GM12878 (cell line): ENCODE measurements at regions not wholly inside any gene's neighbourhood (a gene's known extent, or its start where the extent isn't known, plus 50 kb on each side); places are given as distances from the start of the nearest gene placed in this dataset.

Experiments used
- ATAC-seq: fragments of 200-7000 bp; cut with Tn5 transposase; 3 replicates; pipeline ENCODE4 v1.9.1; 2020; ENCODE audit warnings: mild to moderate bottlenecking, moderate library complexity
- BruUV-seq: library from RNA; stranded (reverse); fragments of 400-500 nt; replicated peaks from 2 replicates; lab custom pipeline; 2021; lab: Mats Ljungman, UMichigan
- CTCF ChIA-PET: fragments of 300-600 bp; sonication (Branson Sonifier 250); formaldehyde crosslinking; extraction: SDS; loops from one replicate; lab custom pipeline; 2021; ENCODE audit warnings: inconsistent platforms; lab: Yijun Ruan, JAX
- POLR2A ChIA-PET: fragments of 350-600 bp; formaldehyde crosslinking; extraction: SDS; loops from one replicate; lab custom pipeline; 2021; ENCODE audit warnings: inconsistent platforms; lab: Charles Lee
- RAD21 ChIA-PET: fragments of 300-600 bp; sonication (Branson Sonifier 250); formaldehyde crosslinking; loops from one replicate; lab custom pipeline; 2023; ENCODE audit warnings: antibody characterized with exemption; ENCODE audit not compliant: unreplicated experiment; lab: Charles Lee
- SMC1A ChIA-PET: fragments of 300-600 bp; sonication (Branson Sonifier 250); formaldehyde crosslinking; loops from one replicate; lab custom pipeline; 2023; ENCODE audit not compliant: unreplicated experiment, uncharacterized antibody; lab: Charles Lee
- DNase-seq: peaks from one replicate; pipeline ENCODE4 v3.0.0-alpha.2; 2011; ENCODE audit warnings: low read depth, low spot score
- FAIRE-seq: peaks from 3 replicates; lab custom pipeline; 2011; peaks lifted over from hg19 to GRCh38; lab: Jason Lieb, UNC
- H2AFZ ChIP-seq: 2 replicates; pipeline ENCODE4 v1.6.0; 2011; ENCODE audit warnings: low read depth, low read length, control low read depth; ENCODE audit not compliant: control insufficient read depth
- H3K27ac ChIP-seq: 2 replicates; pipeline ENCODE4 v1.5.1; 2011; ENCODE audit warnings: control low read depth; ENCODE audit not compliant: control insufficient read depth, insufficient read depth
- H3K27me3 ChIP-seq, 2 experiments: replicated peaks in 1 of 2; 2 replicates each; pipeline versions ENCODE4 v1.6.0 to v1.6.1; 2011; ENCODE audit warnings: low read length in 1 of 2; ENCODE audit not compliant: control insufficient read depth in 2 of 2, insufficient read depth in 2 of 2
- H3K36me3 ChIP-seq, 2 experiments: 2 replicates each; pipeline ENCODE4 v1.5.1; 2011; ENCODE audit warnings: low read length in 1 of 2; ENCODE audit not compliant: control insufficient read depth in 2 of 2, insufficient read depth in 2 of 2
- H3K4me1 ChIP-seq: 2 replicates; pipeline ENCODE4 v1.6.1; 2011; ENCODE audit warnings: mild to moderate bottlenecking, low read length, moderate library complexity, mixed read lengths; ENCODE audit not compliant: control insufficient read depth, insufficient read depth
- H3K4me2 ChIP-seq: 2 replicates; pipeline ENCODE4 v1.6.0; 2011; ENCODE audit warnings: control low read depth; ENCODE audit not compliant: control insufficient read depth, insufficient read depth
- H3K4me3 ChIP-seq: fragments of 200-600 bp; sonication (generic); 2 replicates; pipeline ENCODE4 v1.5.1; 2016
- H3K79me2 ChIP-seq: 2 replicates; pipeline ENCODE4 v1.6.0; 2011; ENCODE audit warnings: low read length; ENCODE audit not compliant: control insufficient read depth, insufficient read depth
- H3K9ac ChIP-seq: 2 replicates; pipeline ENCODE4 v1.8.0; 2011; ENCODE audit warnings: low read length, control low read depth, mixed read lengths; ENCODE audit not compliant: control insufficient read depth, insufficient read depth
- H3K9me3 ChIP-seq: replicated peaks from 3 replicates; pipeline ENCODE4 v1.5.1; 2011; ENCODE audit warnings: mild to moderate bottlenecking, low read length; ENCODE audit not compliant: control insufficient read depth, insufficient read depth
- H4K20me1 ChIP-seq: 2 replicates; pipeline ENCODE4 v1.6.0; 2011; ENCODE audit not compliant: control insufficient read depth, insufficient read depth
- BCL3 ChIP-seq: IDR thresholded peaks from 2 replicates; pipeline ENCODE4 v1.6.1; 2011; ENCODE audit warnings: borderline replicate concordance, low read depth, mild to moderate bottlenecking, moderate library complexity, low read length; ENCODE audit not compliant: insufficient read depth, poor library complexity, severe bottlenecking
- JUNB ChIP-seq: IDR thresholded peaks from 2 replicates; pipeline ENCODE4 v1.6.1; 2016; ENCODE audit warnings: antibody characterized with exemption, mild to moderate bottlenecking
- MTA2 ChIP-seq: fragments of 450-650 bp; IDR thresholded peaks from 2 replicates; pipeline ENCODE4 v1.6.1; 2016; ENCODE audit warnings: low read depth, mild to moderate bottlenecking, moderate library complexity
- MXI1 ChIP-seq: fragments of 150-350 bp; IDR thresholded peaks from 2 replicates; pipeline ENCODE4 v1.6.1; 2011; ENCODE audit warnings: low read depth, mild to moderate bottlenecking, inconsistent platforms, low read length, improper control_type of control experiment
- NRF1 ChIP-seq: conservative IDR thresholded peaks from 2 replicates; pipeline ENCODE4 v1.6.1; 2011; ENCODE audit warnings: mild to moderate bottlenecking, low read depth, low read length, improper control_type of control experiment
- PML ChIP-seq: IDR thresholded peaks from 2 replicates; pipeline ENCODE4 v1.6.1; 2012; ENCODE audit warnings: low read length, inconsistent platforms
- SKIL ChIP-seq: fragments of 450-650 bp; IDR thresholded peaks from 2 replicates; pipeline ENCODE4 v1.6.1; 2017; ENCODE audit warnings: mild to moderate bottlenecking, low read depth, inconsistent platforms; ENCODE audit not compliant: poor library complexity, severe bottlenecking
- SREBF2 ChIP-seq: IDR thresholded peaks from 2 replicates; pipeline ENCODE4 v1.6.1; 2012; ENCODE audit warnings: mild to moderate bottlenecking, low read length
- TCF3 ChIP-seq: IDR thresholded peaks from 2 replicates; pipeline ENCODE4 v1.6.1; 2012; ENCODE audit warnings: low read depth, mild to moderate bottlenecking, low read length, borderline replicate concordance; ENCODE audit not compliant: insufficient read depth
- ZBTB4 ChIP-seq: fragments of 450-650 bp; formaldehyde crosslinking; IDR thresholded peaks from 2 replicates; pipeline ENCODE4 v1.4.0; 2022; ENCODE audit warnings: mild to moderate bottlenecking, moderate library complexity
- ZNF622 ChIP-seq: fragments of 450-650 bp; IDR thresholded peaks from 2 replicates; pipeline ENCODE4 v1.6.1; 2017; ENCODE audit warnings: mild to moderate bottlenecking, inconsistent platforms
- WGBS: methylation state at CpG from one replicate; pipeline ENCODE4 v1.1.6; 2016; ENCODE audit warnings: low lambda C conversion rate; ENCODE audit not compliant: insufficient replicate concordance, insufficient coverage; ENCODE audit errors: missing lambda C conversion rate; 5-methylcytosine and 5-hydroxymethylcytosine counted together
- in situ Hi-C: fragments of 300-500 bp; cut with MboI; formaldehyde crosslinking; loops from 9 replicates; pipeline ENCODE4 v1.14.3; 2018; ENCODE audit warnings: mixed read lengths
- intact Hi-C: fragments of 100-400 bp; cut with micrococcal nuclease; formaldehyde crosslinking; loops from one replicate; pipeline ENCODE4 v1.14.2; 2022; ENCODE audit not compliant: unreplicated experiment
- TF ChIP-seq, protein P1 (sequence below): fragments of 450-650 bp; IDR thresholded peaks from 2 replicates; pipeline ENCODE4 v1.6.1; 2017; ENCODE audit warnings: low read depth, mild to moderate bottlenecking, moderate library complexity
- TF ChIP-seq, protein P2 (sequence below): fragments of 150-350 bp; IDR thresholded peaks from 2 replicates; pipeline ENCODE4 v1.6.1; 2016; ENCODE audit warnings: low read depth, low read length

GRCh38 chr16:51355195-51355594 lies 204.1 kb upstream of the SALL1 start:
- Histone ChIP-seq H3K27ac (no peak overlapping the region), H3K27me3 (no peaks in the 10 kb centered on the region), H3K4me1 (no peaks in the 10 kb centered on the region), H3K9ac (no peak overlapping the region), H3K79me2 (no peaks in the 10 kb centered on the region), H3K36me3 (no peaks in the 10 kb centered on the region), H4K20me1 (no peaks in the 10 kb centered on the region), H3K4me3 (no peak overlapping the region), H2AFZ (no peak overlapping the region), H3K4me2 (no peak overlapping the region), H3K9me3 (no peaks in the 10 kb centered on the region)
- RAD21 ChIA-PET = no interaction called here
- SMC1A ChIA-PET = no interaction called here
- ATAC-seq (no peak), FAIRE-seq (no peak), DNase-seq (no peak)
- in situ Hi-C loops = no loop called here
- BruUV-seq = no TSS peak
- intact Hi-C loops = no loop called here
- WGBS = 43% methylated on average over 6 of the region's 6 CpGs
- POLR2A ChIA-PET = no interaction called here
- CTCF ChIA-PET = no interaction called here
- TF ChIP-seq, protein P1, sequence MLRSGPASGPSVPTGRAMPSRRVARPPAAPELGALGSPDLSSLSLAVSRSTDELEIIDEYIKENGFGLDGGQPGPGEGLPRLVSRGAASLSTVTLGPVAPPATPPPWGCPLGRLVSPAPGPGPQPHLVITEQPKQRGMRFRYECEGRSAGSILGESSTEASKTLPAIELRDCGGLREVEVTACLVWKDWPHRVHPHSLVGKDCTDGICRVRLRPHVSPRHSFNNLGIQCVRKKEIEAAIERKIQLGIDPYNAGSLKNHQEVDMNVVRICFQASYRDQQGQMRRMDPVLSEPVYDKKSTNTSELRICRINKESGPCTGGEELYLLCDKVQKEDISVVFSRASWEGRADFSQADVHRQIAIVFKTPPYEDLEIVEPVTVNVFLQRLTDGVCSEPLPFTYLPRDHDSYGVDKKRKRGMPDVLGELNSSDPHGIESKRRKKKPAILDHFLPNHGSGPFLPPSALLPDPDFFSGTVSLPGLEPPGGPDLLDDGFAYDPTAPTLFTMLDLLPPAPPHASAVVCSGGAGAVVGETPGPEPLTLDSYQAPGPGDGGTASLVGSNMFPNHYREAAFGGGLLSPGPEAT = no peak
- TF ChIP-seq TCF3 (no peak), BCL3 (no peak), ZNF622 (no peak), MTA2 (no peak), MXI1 (no peak), JUNB (no peak), SKIL (no peak), SREBF2 (no peak), ZBTB4 (no peak), PML (no peak), NRF1 (no peak)
- TF ChIP-seq, protein P2, sequence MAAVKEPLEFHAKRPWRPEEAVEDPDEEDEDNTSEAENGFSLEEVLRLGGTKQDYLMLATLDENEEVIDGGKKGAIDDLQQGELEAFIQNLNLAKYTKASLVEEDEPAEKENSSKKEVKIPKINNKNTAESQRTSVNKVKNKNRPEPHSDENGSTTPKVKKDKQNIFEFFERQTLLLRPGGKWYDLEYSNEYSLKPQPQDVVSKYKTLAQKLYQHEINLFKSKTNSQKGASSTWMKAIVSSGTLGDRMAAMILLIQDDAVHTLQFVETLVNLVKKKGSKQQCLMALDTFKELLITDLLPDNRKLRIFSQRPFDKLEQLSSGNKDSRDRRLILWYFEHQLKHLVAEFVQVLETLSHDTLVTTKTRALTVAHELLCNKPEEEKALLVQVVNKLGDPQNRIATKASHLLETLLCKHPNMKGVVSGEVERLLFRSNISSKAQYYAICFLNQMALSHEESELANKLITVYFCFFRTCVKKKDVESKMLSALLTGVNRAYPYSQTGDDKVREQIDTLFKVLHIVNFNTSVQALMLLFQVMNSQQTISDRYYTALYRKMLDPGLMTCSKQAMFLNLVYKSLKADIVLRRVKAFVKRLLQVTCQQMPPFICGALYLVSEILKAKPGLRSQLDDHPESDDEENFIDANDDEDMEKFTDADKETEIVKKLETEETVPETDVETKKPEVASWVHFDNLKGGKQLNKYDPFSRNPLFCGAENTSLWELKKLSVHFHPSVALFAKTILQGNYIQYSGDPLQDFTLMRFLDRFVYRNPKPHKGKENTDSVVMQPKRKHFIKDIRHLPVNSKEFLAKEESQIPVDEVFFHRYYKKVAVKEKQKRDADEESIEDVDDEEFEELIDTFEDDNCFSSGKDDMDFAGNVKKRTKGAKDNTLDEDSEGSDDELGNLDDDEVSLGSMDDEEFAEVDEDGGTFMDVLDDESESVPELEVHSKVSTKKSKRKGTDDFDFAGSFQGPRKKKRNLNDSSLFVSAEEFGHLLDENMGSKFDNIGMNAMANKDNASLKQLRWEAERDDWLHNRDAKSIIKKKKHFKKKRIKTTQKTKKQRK = no peak
